GM13977 (cell line): ENCODE measurements at regions not wholly inside any gene's neighbourhood (a gene's known extent, or its start where the extent isn't known, plus 50 kb on each side); places are given as distances from the start of the nearest gene placed in this dataset.
A peak's percentile ranks its signal among the peaks of the same experiment; 100 is the strongest.
"Not testable (repeated sequence)": the region's sequence is repeated elsewhere in the genome, so short reads cannot be mapped to it uniquely, and the experiment has no call there.

Experiments
- DNase-seq: peaks from one replicate; pipeline ENCODE4 v3.0.0; 2012; ENCODE audit warnings: low spot score
- in situ Hi-C: fragments of 300-500 bp; cut with MboI; formaldehyde crosslinking; loops from one replicate; pipeline ENCODE4 v1.12.0; 2022; ENCODE audit warnings: low sequenced_read_pairs, low pct_unique_long_range_greater_than_20kb, mixed read lengths, inconsistent platforms; ENCODE audit not compliant: unreplicated experiment
- TF ChIP-seq, protein P1 (sequence below): IDR thresholded peaks from 2 replicates; pipeline ENCODE4 v1.5.1; 2012; ENCODE audit warnings: mild to moderate bottlenecking, control low read depth; ENCODE audit not compliant: insufficient read depth; ENCODE audit errors: extremely low read depth, missing control alignments

DNA sequence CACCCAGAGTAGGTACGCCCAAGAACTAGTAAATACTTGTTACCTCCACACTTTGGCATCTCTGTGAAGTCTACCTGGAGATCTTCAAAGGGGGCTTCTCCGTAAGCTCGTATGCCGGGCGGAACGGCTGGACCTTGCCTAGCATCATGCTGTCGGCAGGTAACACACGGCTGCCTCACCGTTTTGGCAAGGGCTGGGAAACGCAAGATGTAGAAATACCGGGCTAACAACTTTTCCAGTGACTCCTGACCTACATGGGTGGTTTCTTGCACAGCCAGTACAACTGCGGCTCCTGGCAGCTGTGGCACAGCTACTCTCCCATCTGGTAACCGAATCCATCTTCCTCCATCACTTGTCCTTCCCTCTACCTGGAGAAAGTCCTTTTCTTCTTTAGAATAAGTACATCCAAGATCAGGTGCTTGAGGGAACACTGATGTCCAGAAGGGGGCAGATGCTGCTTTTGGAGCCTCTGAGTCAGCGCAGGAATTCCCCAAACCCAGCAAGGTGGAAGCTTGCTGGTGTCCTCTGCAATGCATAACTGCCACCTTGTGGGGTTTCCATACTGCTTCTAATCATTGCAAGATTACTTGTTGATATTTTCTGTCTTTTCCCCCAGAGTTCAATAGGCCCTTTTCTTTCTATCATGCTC is 59.7 kb upstream of the FRG2C start:
- in situ Hi-C loops, DNase-seq: not testable (repeated sequence)
- TF ChIP-seq, protein P1, sequence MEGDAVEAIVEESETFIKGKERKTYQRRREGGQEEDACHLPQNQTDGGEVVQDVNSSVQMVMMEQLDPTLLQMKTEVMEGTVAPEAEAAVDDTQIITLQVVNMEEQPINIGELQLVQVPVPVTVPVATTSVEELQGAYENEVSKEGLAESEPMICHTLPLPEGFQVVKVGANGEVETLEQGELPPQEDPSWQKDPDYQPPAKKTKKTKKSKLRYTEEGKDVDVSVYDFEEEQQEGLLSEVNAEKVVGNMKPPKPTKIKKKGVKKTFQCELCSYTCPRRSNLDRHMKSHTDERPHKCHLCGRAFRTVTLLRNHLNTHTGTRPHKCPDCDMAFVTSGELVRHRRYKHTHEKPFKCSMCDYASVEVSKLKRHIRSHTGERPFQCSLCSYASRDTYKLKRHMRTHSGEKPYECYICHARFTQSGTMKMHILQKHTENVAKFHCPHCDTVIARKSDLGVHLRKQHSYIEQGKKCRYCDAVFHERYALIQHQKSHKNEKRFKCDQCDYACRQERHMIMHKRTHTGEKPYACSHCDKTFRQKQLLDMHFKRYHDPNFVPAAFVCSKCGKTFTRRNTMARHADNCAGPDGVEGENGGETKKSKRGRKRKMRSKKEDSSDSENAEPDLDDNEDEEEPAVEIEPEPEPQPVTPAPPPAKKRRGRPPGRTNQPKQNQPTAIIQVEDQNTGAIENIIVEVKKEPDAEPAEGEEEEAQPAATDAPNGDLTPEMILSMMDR = peak; percentile 31

DNA sequence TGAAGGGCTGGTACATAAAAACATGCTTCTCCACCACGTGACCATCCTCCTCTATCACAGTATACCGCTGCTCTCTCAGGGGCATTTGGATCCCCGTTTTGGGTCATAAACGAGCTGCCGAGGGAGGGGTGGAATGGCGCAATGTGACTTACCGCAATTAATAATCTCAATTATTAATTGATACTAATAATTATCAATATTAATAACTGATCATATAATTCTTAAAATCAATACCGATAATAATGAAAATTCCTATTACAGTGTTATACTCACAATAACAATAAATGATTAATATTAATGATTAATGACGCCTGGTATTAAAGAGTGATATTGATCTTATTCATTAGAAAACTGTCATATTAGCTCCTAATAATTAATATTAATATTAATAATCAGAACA is 56.1 kb upstream of the FRG2C start:
- DNase-seq, in situ Hi-C loops: not testable (repeated sequence)

- in situ Hi-C loops, DNase-seq: not testable (repeated sequence)
These were observed 54.5 kb upstream of the FRG2C start for GRCh38 chr3:75609598-75609997.

GRCh38 chr3:75610773-75611172 is 53.4 kb upstream of the FRG2C start:
- in situ Hi-C loops = no loop called here
- TF ChIP-seq, protein P1 = no peak

GRCh38 chr3:75611724-75612460 is 52.2 kb upstream of the FRG2C start:
- in situ Hi-C loops, DNase-seq: not testable (repeated sequence)

More at GRCh38 chr3:75610773-75611172, 53.4 kb upstream of the FRG2C start:
- no peak for DNase-seq
